Heart right ventricle (tissue), 16 donors: ENCODE measurements at regions not wholly inside any gene's neighbourhood (a gene's known extent, or its start where the extent isn't known, plus 50 kb on each side); places are given as distances from the start of the nearest gene placed in this dataset.

Experiments used
- ATAC-seq, 8 donors: fragments of 200-7000 bp; cut with Tn5 transposase; one replicate each; pipeline ENCODE4 v1.9.1; 2020; ENCODE audit warnings: mild to moderate bottlenecking in 8 of 8, moderate library complexity in 8 of 8, moderate number of reproducible peaks in 1 of 8
- DNase-seq, 2 donors: peaks; one replicate each; pipeline ENCODE4 v3.0.0-alpha.2; 2020
- H3K27ac ChIP-seq, 10 donors: fragments of 200-600 bp; sonication (generic) in 2 of 10; one replicate each; pipeline versions ENCODE4 v1.5.0 to v1.8.0; 2020 to 2022; ENCODE audit warnings: mild to moderate bottlenecking in 3 of 10
- H3K27me3 ChIP-seq, 7 donors: fragments of 200-600 bp; one replicate each; pipeline ENCODE4 v1.8.0; 2021 to 2022; ENCODE audit warnings: mild to moderate bottlenecking in 2 of 7
- H3K36me3 ChIP-seq, 9 donors: fragments of 200-600 bp; sonication (generic) in 1 of 9; one replicate each; pipeline versions ENCODE4 v1.5.0 to v1.8.0; 2020 to 2022; ENCODE audit warnings: mild to moderate bottlenecking in 2 of 9
- H3K4me1 ChIP-seq, 9 donors: fragments of 200-600 bp; sonication (generic) in 1 of 9; one replicate each; pipeline versions ENCODE4 v1.5.0 to v1.8.0; 2020 to 2022; ENCODE audit warnings: mild to moderate bottlenecking in 4 of 9
- H3K4me3 ChIP-seq, 10 donors: fragments of 200-600 bp; sonication (generic) in 2 of 10; one replicate each; pipeline versions ENCODE4 v1.5.0 to v1.8.0; 2020 to 2022; ENCODE audit warnings: mild to moderate bottlenecking in 7 of 10, moderate library complexity in 2 of 10
- H3K9me3 ChIP-seq, 11 donors: fragments of 200-600 bp in 10 of 11; sonication (generic) in 2 of 11; one replicate each; pipeline versions ENCODE4 v1.5.0 to v1.8.0; 2013 to 2022; ENCODE audit warnings: mild to moderate bottlenecking in 2 of 11, control low read depth in 1 of 11, moderate library complexity in 1 of 11
- CTCF ChIP-seq, 9 donors: fragments of 200-600 bp; sonication (generic) in 2 of 9; IDR thresholded peaks; one replicate each; pipeline versions ENCODE4 v1.5.0 to v1.8.0; 2021 to 2022; ENCODE audit warnings: antibody characterized with exemption in 9 of 9, mild to moderate bottlenecking in 5 of 9, moderate library complexity in 1 of 9
- WGBS, 2 donors: extraction: QIAGEN DNeasy Blood & Tissue Kit; methylation state at CpG; one replicate each; pipeline ENCODE4 v1.1.7; 2013; ENCODE audit warnings: inconsistent platforms in 1 of 2; 5-methylcytosine and 5-hydroxymethylcytosine counted together
- intact Hi-C, 10 donors: fragments of 100-400 bp; cut with DNase I; formaldehyde crosslinking; loops; one replicate each; pipeline versions ENCODE4 v1.11.1 to v1.14.2; 2022
- donor health status: Arrhythmogenic right ventricular cardiomyopathy.
- donor health status: ischemic (EF 13 %, LVEDD 7.1; RV severe dilation, severe dysfunction).
- donor health status: healthy with polysubstance abuse.
- donor health status: DM: no; HTN: yes; CAD: no.
- donor health status: DM: no; HTN: no; CAD: no.
- donor health status: ischemic (EF 25% LVEDD 6.9; RV normal size, moderate dysfunction).
- donor health status: ischemic (EF 25% LVEDD 5.7; RV mildly dilated, moderate dysfunction).
- donor health status: healthy.
- donor health status: DM: yes; HTN: yes; CAD: no.
- donor health status: Ischemic cardiomyopathy.
- donor health status: ischemic (EF 35%, LVEDD 5.7; RV mildly dilated, moderate dysfunction).
- donor health status: nonischemic (EF 11% LVEDD 7.7; RV severe dilation, severe dysfunction).
- donor health status: DM: yes; HTN: yes; CAD: no.
- donor health status: PGD.
- donor health status: ischemic (EF 29% LVEDD 5.4; RV normal size, mild dysfunction).
- donor health status: nonischemic (EF 23%, LVEDD 6.1; RV moderate dilation, normal function).

- WGBS, 2 donors, result 94 to 95% methylated on average over 2 of the region's 2 CpGs
- ATAC-seq, result no peak
- no peaks in the 10 kb centered on the region for H3K36me3 ChIP-seq
- H3K4me1 ChIP-seq, result no peaks in the 10 kb centered on the region
- intact Hi-C loops, result no loop called here
- H3K4me3 ChIP-seq, result no peak overlapping the region
- H3K9me3 ChIP-seq, result peaks cover 0 to 18% (median 0%) of the 10 kb centered on the region in 11 donors
- DNase-seq, result no peak
- no peaks in the 10 kb centered on the region for H3K27me3 ChIP-seq
- no peak overlapping the region for H3K27ac ChIP-seq
- no peak for TF ChIP-seq CTCF (IDR thresholded peaks at IDR 0.05)
Observed at GRCh38 chrX:141443922-141444321, 140.6 kb downstream of the SPANXA1 start.

- no peak for DNase-seq
- Histone ChIP-seq H3K4me3 (no peak overlapping the region), H3K27me3 (no peaks in the 10 kb centered on the region), H3K27ac (no peak overlapping the region), H3K9me3 (peaks cover 0 to 7% (median 0%) of the 10 kb centered on the region in 11 donors), H3K36me3 (no peaks in the 10 kb centered on the region), H3K4me1 (no peaks in the 10 kb centered on the region)
- TF ChIP-seq CTCF (IDR thresholded peaks at IDR 0.05), result no peak
- intact Hi-C loops, result no loop called here
- WGBS, 2 donors, result 63 to 65% methylated on average over 1 of the region's 1 CpG
- no peak for ATAC-seq
Observed at GRCh38 chrX:141439651-141440050, 144.9 kb downstream of the SPANXA1 start.

- no peak overlapping the region for H3K4me3 ChIP-seq
- no peaks in the 10 kb centered on the region for H3K9me3 ChIP-seq
- WGBS, 2 donors, result 71 to 73% methylated on average over 1 of the region's 1 CpG
- no peaks in the 10 kb centered on the region for H3K4me1 ChIP-seq
- H3K27ac ChIP-seq, result no peak overlapping the region
- no peaks in the 10 kb centered on the region for H3K27me3 ChIP-seq
- H3K36me3 ChIP-seq, result no peaks in the 10 kb centered on the region
- DNase-seq, result no peak
- no peak for ATAC-seq
- intact Hi-C loops, result no loop called here
- no peak for TF ChIP-seq CTCF (IDR thresholded peaks at IDR 0.05)
Observed at GRCh38 chrX:141415889-141416288, 168.6 kb downstream of the SPANXA1 start.

- ATAC-seq, result no peak
- no peak for TF ChIP-seq CTCF (IDR thresholded peaks at IDR 0.05)
- H3K9me3 ChIP-seq, result no peaks in the 10 kb centered on the region
- no peaks in the 10 kb centered on the region for H3K36me3 ChIP-seq
- intact Hi-C loops, result no loop called here
- DNase-seq, result no peak
- no peak overlapping the region for H3K4me3 ChIP-seq
- no peak overlapping the region for H3K27ac ChIP-seq
- 16 to 56% methylated on average over 2 of the region's 2 CpGs for WGBS, 2 donors
- H3K4me1 ChIP-seq, result no peaks in the 10 kb centered on the region
- no peaks in the 10 kb centered on the region for H3K27me3 ChIP-seq
Observed at GRCh38 chrX:141405853-141406492, 163.7 kb upstream of the SPANXC start.
